MM.1S (cell line): ENCODE measurements at regions not wholly inside any gene's neighbourhood (a gene's known extent, or its start where the extent isn't known, plus 50 kb on each side); places are given as distances from the start of the nearest gene placed in this dataset.

Source experiments
- EZH2phosphoT487 ChIP-seq: fragments of 300-600 bp; sonication (generic); IDR thresholded peaks from 2 replicates; pipeline ENCODE4 v1.6.1; 2018; ENCODE audit warnings: antibody characterized with exemption, low read length
- TF ChIP-seq, protein P1 (sequence below): fragments of 300-600 bp; sonication (generic); IDR thresholded peaks from 2 replicates; pipeline ENCODE4 v1.5.1; 2016; ENCODE audit warnings: antibody characterized with exemption, low read length, mixed read lengths

DNA sequence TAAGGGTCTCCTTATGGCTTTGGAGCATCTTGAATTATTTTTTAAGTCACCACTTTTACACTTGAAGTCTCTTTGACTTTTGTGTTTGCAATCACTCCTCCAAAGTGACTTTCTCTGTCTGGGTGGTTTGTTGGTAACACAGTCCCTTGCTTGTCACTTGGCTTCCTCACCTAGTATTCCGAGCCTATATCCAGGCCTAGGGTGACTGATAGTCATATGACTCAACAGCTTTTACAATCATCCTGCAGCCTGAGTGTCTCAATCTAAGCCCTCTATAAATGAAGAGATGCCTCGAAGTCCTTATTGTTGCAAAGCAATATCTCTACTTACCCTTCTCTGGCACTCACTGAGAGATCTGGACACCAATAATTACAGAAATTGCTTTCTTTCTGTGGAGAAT is 53.9 kb upstream of the SETBP1 start:
- TF ChIP-seq, protein P1, sequence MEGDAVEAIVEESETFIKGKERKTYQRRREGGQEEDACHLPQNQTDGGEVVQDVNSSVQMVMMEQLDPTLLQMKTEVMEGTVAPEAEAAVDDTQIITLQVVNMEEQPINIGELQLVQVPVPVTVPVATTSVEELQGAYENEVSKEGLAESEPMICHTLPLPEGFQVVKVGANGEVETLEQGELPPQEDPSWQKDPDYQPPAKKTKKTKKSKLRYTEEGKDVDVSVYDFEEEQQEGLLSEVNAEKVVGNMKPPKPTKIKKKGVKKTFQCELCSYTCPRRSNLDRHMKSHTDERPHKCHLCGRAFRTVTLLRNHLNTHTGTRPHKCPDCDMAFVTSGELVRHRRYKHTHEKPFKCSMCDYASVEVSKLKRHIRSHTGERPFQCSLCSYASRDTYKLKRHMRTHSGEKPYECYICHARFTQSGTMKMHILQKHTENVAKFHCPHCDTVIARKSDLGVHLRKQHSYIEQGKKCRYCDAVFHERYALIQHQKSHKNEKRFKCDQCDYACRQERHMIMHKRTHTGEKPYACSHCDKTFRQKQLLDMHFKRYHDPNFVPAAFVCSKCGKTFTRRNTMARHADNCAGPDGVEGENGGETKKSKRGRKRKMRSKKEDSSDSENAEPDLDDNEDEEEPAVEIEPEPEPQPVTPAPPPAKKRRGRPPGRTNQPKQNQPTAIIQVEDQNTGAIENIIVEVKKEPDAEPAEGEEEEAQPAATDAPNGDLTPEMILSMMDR, result no peak
- no peak for TF ChIP-seq EZH2phosphoT487
